H1 (cell line): ENCODE measurements at regions not wholly inside any gene's neighbourhood (a gene's known extent, or its start where the extent isn't known, plus 50 kb on each side); places are given as distances from the start of the nearest gene placed in this dataset.

Experiments
- BCL11A ChIP-seq, 2 experiments: IDR thresholded peaks; one replicate each; pipeline ENCODE4 v1.6.1; 2011; ENCODE audit warnings: low read depth in 2 of 2, low read length in 2 of 2, mild to moderate bottlenecking in 2 of 2
- CHD2 ChIP-seq: IDR thresholded peaks from 2 replicates; pipeline ENCODE4 v1.6.1; 2012; ENCODE audit warnings: low read length, improper control_type of control experiment
- CHD7 ChIP-seq: fragments of 300-600 bp; sonication (generic); IDR thresholded peaks from 2 replicates; pipeline ENCODE4 v1.7.1; 2012; ENCODE audit warnings: low read length, moderate library complexity, mild to moderate bottlenecking, inconsistent platforms; ENCODE audit not compliant: insufficient replicate concordance
- KDM4A ChIP-seq: IDR thresholded peaks from one replicate; pipeline ENCODE4 v1.7.1; 2012; ENCODE audit warnings: low read depth, mild to moderate bottlenecking, moderate library complexity, low read length, inconsistent platforms; ENCODE audit not compliant: severe bottlenecking
- RNF2 ChIP-seq: fragments of 200-900, 300-1000 bp; sonication (generic); IDR thresholded peaks from 2 replicates; pipeline ENCODE4 v1.7.1; 2016; ENCODE audit warnings: borderline replicate concordance, low read depth, mild to moderate bottlenecking, antibody characterized with exemption, low read length; ENCODE audit not compliant: poor library complexity, severe bottlenecking; ENCODE audit errors: missing control alignments
- SUZ12 ChIP-seq: fragments of 200-600 bp; sonication (generic); IDR thresholded peaks from 2 replicates; pipeline ENCODE4 v1.6.1; 2012; ENCODE audit warnings: mild to moderate bottlenecking, inconsistent platforms, low read length, moderate library complexity, mixed read lengths
- TAF1 ChIP-seq: IDR thresholded peaks from 2 replicates; pipeline ENCODE4 v1.6.1; 2011; ENCODE audit warnings: mild to moderate bottlenecking, low read depth, low read length

- no peak for TF ChIP-seq CHD7
- TF ChIP-seq BCL11A (IDR thresholded peaks at IDR 0.05; ENCODE audit: low read depth in 2 of 2, low read length in 2 of 2): no peak
- TF ChIP-seq SUZ12: no peak
- no peak for TF ChIP-seq TAF1
- no peak for TF ChIP-seq CHD2
- TF ChIP-seq KDM4A: no peak
- no peak for TF ChIP-seq RNF2
Observed at GRCh38 chr7:12130609-12131008, 80.5 kb upstream of the TMEM106B start (continued).
